ENCODE measurements at regions not wholly inside any gene's neighbourhood (a gene's known extent, or its start where the extent isn't known, plus 50 kb on each side); places are given as distances from the start of the nearest gene placed in this dataset.

DNA sequence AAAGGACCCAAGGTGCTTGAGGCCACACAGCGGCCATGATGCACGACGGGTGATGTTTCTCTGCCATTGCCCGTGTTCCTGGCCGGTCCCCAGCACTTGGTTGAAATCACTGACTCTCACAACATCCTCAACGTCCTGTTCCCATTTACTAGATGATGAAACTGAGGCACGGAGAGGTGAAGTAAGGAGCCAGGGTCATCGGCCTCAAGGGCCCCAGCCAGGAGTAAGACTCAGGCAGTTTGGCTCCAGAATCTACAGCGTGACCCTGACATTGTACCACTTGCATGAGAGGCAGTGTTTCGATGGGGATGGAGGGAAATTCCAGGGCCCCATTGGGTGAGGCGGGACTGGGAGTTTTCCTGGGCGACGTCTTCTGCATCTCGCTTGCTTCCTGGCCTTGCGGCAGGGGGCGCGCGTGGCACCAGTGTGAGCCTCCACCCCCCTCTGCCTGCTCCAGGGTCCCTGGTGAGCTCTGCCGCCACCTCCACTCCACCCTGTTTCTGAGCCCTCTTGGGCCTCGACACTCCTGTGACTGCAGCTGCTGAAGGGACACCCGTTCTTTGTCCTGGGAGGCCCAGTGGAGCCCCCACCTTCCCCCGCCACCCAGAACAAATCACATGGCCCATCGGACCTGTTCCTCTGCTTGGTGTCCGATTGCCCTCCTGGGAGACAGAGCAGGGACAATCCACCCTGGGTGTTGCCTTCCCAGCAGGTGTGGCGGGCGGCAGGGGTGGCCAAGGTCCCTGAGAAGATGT lies 133.0 kb upstream of the GSE1 start:
- H3K4me1 ChIP-seq (ENCODE audit: control insufficient read depth, insufficient read depth, low read length): no peaks in the 10 kb centered on the region
- no peaks in the 10 kb centered on the region for H3K9me3 ChIP-seq (ENCODE audit: control insufficient read depth, insufficient read depth, low read length)
- no peak overlapping the region for H3K4me3 ChIP-seq (ENCODE audit: low read depth, low read length)

DNA sequence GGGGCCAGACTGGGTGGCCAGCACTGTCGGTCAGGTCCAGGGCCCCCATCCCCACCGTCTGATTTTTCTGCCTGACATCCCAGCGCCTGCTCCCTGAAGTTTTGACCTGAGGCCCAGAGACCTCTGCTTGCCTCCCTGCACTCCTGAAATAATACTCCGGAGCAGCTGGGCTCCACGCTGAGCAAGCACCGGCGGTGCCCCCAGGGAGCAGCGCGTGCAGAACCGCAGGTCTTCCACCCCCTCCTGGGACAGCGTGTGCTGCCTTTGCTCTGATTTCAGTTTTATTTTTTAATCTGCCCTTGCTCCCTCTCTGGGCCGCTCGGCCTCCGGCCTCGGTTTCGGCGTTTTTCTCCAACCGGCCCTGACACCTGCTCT lies 132.4 kb upstream of the GSE1 start:
- no peaks in the 10 kb centered on the region for H3K36me3 ChIP-seq (ENCODE audit: control insufficient read depth, insufficient read depth, low read length)
- no peak overlapping the region for H3K9ac ChIP-seq (ENCODE audit: low read depth, low read length)
- no peaks in the 10 kb centered on the region for H3K4me1 ChIP-seq (ENCODE audit: control insufficient read depth, insufficient read depth, low read length)
- H3K9me3 ChIP-seq (ENCODE audit: control insufficient read depth, insufficient read depth, low read length): no peaks in the 10 kb centered on the region
- no peaks in the 10 kb centered on the region for H3K27me3 ChIP-seq (ENCODE audit: control insufficient read depth, insufficient read depth, low read length)
- H3K4me3 ChIP-seq (ENCODE audit: low read depth, low read length): no peak overlapping the region

More for the DNA sequence above, 133.0 kb upstream of the GSE1 start:
- no peaks in the 10 kb centered on the region for H3K27me3 ChIP-seq (ENCODE audit: control insufficient read depth, insufficient read depth, low read length)
- H3K36me3 ChIP-seq (ENCODE audit: control insufficient read depth, insufficient read depth, low read length): no peaks in the 10 kb centered on the region
- no peak overlapping the region for H3K9ac ChIP-seq (ENCODE audit: low read depth, low read length)

DNA sequence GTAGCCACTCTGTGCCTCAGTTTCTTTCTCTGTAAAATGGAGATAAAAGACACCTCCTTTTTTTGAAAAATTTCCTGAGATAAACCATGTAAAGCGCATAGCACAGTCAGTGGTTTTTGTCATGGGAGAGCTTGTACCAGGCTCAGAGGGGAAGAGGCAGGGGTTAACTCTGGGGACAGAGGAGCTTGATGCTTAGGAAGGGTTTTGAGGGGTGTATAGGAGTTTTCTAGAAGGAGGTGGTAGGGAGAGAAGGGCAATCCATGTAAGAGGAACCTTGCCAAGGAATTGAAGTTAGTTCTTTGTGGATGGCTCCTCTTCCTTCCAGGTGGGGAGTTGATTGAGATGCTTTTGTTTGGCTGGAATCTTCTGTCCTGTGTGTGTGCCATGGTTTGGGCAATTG lies 131.9 kb upstream of the GSE1 start:
- H3K36me3 ChIP-seq (ENCODE audit: control insufficient read depth, insufficient read depth, low read length): no peaks in the 10 kb centered on the region
- no peaks in the 10 kb centered on the region for H3K27me3 ChIP-seq (ENCODE audit: control insufficient read depth, insufficient read depth, low read length)
- no peak overlapping the region for H3K9ac ChIP-seq (ENCODE audit: low read depth, low read length)
- no peaks in the 10 kb centered on the region for H3K9me3 ChIP-seq (ENCODE audit: control insufficient read depth, insufficient read depth, low read length)
- H3K4me3 ChIP-seq (ENCODE audit: low read depth, low read length): no peak overlapping the region
- no peaks in the 10 kb centered on the region for H3K4me1 ChIP-seq (ENCODE audit: control insufficient read depth, insufficient read depth, low read length)

DNA sequence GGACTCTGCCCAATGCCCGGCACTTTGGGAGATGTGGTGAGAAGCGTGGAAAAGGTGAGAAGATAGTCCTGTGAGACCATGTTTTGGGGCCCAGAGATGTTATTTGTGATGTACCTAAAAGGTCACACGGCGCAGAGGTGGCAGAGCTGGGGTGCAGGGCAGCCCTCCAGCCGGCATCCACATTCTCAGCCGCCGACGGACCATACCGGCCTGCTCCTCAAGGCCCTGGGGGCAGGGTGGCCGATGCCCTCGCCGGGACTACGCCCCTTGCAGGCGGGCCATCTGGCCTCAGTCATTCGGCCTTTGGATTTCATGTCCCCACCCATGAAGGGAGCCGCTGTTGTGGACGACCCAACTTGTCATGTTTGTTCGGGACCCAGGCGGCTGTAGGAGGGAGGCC lies 131.4 kb upstream of the GSE1 start:
- Histone ChIP-seq H3K4me3 (ENCODE audit: low read depth, low read length) (no peak overlapping the region), H3K36me3 (ENCODE audit: control insufficient read depth, insufficient read depth, low read length) (no peaks in the 10 kb centered on the region), H3K9ac (ENCODE audit: low read depth, low read length) (no peak overlapping the region), H3K27me3 (ENCODE audit: control insufficient read depth, insufficient read depth, low read length) (no peaks in the 10 kb centered on the region), H3K4me1 (ENCODE audit: control insufficient read depth, insufficient read depth, low read length) (no peaks in the 10 kb centered on the region), H3K9me3 (ENCODE audit: control insufficient read depth, insufficient read depth, low read length) (no peaks in the 10 kb centered on the region)

DNA sequence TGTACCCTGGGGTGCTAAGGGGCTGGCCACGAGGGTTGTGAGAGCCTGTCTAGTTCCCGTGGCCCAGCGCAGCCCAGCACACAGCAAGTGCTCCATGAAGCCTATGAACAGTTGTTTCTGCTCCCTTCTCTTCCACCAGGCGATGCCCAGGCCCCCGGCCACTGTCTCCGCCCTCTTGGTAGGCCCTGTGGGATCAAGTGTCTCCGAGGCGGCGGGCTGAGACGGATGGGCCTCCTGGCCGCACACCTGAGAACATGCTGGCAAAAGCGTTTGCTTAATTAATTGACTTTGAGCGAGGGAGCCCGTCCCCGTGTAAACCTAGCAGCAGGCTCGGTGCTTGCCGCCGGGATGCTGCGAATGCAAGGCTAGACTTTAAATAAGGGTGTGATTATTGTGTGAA lies 129.7 kb upstream of the GSE1 start:
- Histone ChIP-seq H3K9me3 (ENCODE audit: control insufficient read depth, insufficient read depth, low read length) (no peaks in the 10 kb centered on the region), H3K4me3 (ENCODE audit: low read depth, low read length) (no peak overlapping the region), H3K4me1 (ENCODE audit: control insufficient read depth, insufficient read depth, low read length) (no peaks in the 10 kb centered on the region), H3K9ac (ENCODE audit: low read depth, low read length) (no peak overlapping the region), H3K27me3 (ENCODE audit: control insufficient read depth, insufficient read depth, low read length) (no peaks in the 10 kb centered on the region), H3K36me3 (ENCODE audit: control insufficient read depth, insufficient read depth, low read length) (no peaks in the 10 kb centered on the region)

DNA sequence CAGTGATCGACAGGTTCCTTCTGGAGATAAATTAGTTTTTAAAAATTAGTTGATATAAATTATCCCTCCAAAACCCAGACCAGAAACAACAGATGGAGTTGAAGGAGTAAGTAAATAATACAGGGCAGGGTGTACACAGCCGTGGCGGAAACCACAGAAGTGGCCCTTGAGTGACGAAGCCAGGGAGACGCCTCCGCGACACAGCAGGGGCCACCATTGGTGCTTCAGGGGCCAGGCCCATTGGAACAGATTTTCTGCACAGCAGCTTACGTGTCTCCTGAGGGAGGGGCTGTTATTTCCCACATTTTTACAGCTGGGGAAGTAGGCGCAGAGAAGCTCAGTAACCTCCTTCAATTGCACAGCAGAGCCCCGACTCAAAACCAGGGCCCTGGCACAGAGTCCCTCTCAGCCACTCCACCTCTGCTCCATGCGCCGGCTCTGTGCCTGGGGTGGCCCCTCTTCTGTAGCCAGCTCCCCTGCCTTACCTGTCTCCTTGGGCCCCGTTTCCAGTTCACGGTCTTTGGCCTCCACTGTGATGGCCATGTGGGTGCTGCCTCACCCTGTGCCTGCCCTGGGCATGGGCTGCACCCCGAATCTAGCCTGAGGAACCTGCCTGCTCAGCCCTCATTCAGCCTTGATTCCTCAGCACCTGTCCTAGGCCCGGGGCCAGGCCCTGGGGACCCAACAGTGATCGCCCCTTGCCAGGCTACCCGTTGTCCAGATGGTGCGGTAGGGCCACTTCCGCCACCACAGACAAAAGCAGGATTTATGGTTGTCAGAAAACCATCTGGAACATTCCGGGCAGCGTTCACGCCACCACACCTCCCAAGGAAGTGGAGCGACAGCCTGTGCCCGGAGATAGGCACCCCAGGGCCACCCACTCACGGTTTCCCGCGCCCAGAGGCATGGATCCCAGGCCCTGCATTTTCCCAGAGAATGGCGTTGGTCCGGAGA lies 128.5 kb upstream of the GSE1 start:
- Histone ChIP-seq H3K9me3 (ENCODE audit: control insufficient read depth, insufficient read depth, low read length) (no peaks in the 10 kb centered on the region), H3K27me3 (ENCODE audit: control insufficient read depth, insufficient read depth, low read length) (no peaks in the 10 kb centered on the region), H3K4me1 (ENCODE audit: control insufficient read depth, insufficient read depth, low read length) (no peaks in the 10 kb centered on the region), H3K36me3 (ENCODE audit: control insufficient read depth, insufficient read depth, low read length) (no peaks in the 10 kb centered on the region), H3K9ac (ENCODE audit: low read depth, low read length) (no peak overlapping the region), H3K4me3 (ENCODE audit: low read depth, low read length) (no peak overlapping the region)

DNA sequence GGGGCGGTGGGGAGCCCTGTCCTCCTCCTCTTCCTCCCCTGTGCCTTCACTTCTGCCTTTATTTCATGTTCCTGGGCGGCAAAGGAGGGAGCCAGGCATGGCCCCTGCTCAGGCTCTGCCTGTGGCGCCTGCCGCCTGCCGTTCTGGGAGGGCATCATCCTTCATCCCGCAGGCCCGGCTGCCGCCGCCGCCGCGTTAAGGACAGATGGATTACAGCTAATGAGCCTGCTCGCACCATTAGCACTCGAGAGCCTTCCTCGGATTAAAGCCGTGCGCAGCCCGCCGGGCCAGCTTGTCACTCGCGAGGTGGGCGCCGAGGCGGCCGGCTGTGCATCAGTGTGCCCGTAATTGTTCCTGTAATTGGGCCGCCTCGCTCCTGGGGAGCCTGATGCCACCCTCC lies 127.7 kb upstream of the GSE1 start:
- Histone ChIP-seq H3K4me1 (ENCODE audit: control insufficient read depth, insufficient read depth, low read length) (no peaks in the 10 kb centered on the region), H3K4me3 (ENCODE audit: low read depth, low read length) (no peak overlapping the region), H3K9me3 (ENCODE audit: control insufficient read depth, insufficient read depth, low read length) (no peaks in the 10 kb centered on the region), H3K27me3 (ENCODE audit: control insufficient read depth, insufficient read depth, low read length) (no peaks in the 10 kb centered on the region), H3K36me3 (ENCODE audit: control insufficient read depth, insufficient read depth, low read length) (no peaks in the 10 kb centered on the region), H3K9ac (ENCODE audit: low read depth, low read length) (no peak overlapping the region)

DNA sequence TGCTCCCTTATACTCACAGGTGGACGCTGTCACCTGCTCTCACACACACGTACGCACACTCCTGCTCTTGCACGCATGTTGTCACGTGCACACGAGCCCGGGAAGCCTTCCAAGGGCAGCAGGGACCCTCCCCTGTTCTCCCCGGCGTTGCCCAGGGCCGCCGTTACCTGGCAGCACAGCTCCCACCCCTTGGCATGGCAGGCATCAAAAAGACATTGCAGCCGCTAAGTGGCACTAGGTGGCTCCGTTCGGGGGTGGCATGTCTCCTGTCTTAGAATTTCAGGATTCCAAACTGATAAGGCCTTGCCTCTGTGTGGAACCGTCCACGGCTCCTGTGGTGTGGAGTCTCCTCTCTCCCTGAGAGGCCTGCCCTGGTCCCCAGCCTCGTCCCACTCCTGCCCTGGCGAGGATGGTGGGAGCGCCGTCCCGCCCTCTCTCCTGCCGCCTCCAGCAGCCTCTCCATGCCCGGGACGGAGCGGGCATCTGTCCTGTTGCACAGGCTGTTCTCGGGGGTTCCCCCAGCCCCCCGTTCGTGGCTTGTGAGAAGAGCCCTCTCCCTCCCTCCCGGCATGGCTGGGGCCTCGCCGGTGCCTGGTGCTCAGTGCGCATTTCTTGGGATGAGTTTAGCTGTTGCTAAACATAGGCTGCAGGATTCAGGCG lies 126.7 kb upstream of the GSE1 start:
- Histone ChIP-seq H3K36me3 (ENCODE audit: control insufficient read depth, insufficient read depth, low read length) (no peaks in the 10 kb centered on the region), H3K27me3 (ENCODE audit: control insufficient read depth, insufficient read depth, low read length) (no peaks in the 10 kb centered on the region), H3K9ac (ENCODE audit: low read depth, low read length) (no peak overlapping the region), H3K4me3 (ENCODE audit: low read depth, low read length) (no peak overlapping the region), H3K4me1 (ENCODE audit: control insufficient read depth, insufficient read depth, low read length) (no peaks in the 10 kb centered on the region), H3K9me3 (ENCODE audit: control insufficient read depth, insufficient read depth, low read length) (no peaks in the 10 kb centered on the region)

DNA sequence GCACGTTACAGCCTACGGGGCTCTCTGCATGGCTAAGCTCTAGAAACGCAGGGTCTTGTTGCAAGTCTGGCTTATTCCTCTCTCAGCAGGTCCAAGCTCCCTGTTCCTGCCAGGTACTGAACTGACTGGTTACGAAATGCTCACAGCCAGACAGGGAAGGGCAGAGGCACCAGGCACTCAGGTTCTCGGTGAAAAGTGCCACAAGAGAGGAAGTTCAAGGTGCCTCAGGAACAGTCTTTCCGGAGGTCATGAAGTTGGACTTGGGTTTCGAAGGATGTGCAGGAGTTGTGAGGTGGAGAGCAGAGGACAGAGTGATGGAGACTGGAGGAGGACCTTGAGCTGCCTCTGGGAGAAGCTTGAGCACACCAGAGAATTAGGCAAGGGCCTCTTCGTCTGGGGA lies 124.7 kb upstream of the GSE1 start:
- no peak overlapping the region for H3K4me3 ChIP-seq (ENCODE audit: low read depth, low read length)
- no peaks in the 10 kb centered on the region for H3K27me3 ChIP-seq (ENCODE audit: control insufficient read depth, insufficient read depth, low read length)
- no peaks in the 10 kb centered on the region for H3K9me3 ChIP-seq (ENCODE audit: control insufficient read depth, insufficient read depth, low read length)
- peaks cover 2% of the 10 kb centered on the region for H3K4me1 ChIP-seq (ENCODE audit: control insufficient read depth, insufficient read depth, low read length)
- H3K9ac ChIP-seq (ENCODE audit: low read depth, low read length): no peak overlapping the region
- H3K36me3 ChIP-seq (ENCODE audit: control insufficient read depth, insufficient read depth, low read length): no peaks in the 10 kb centered on the region

DNA sequence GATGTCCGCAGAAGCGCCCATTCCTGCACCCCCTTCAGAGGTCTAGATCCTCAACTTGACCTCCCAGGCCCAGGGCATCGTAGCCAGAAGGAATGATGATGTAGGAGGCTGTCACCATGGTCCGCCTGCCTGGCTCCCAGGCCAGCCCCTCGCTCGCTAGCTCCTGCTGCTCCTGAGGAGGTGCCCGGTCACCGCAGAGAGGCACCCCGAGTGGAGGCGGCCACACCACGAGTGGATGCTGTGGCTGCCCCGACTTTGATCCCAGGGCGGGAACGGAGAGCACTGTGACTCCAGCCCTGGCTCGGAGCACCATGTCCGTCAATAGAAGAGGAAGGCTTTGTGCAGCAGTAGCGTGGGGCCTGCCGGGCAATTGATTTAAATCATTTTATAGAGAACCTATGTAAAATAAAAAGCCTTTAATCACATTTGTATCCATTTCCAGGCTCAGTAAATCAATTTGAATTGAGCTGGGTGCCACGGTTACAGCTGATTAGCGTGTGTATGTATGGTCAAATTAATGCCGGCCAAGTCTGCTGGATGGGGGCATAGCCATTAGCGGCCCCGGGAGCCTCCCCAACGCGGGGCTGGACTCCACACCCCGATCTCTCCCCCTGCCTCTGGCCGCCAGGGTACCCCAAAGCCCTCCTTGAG lies 122.6 kb upstream of the GSE1 start:
- Histone ChIP-seq H3K4me1 (ENCODE audit: control insufficient read depth, insufficient read depth, low read length) (peaks cover 2% of the 10 kb centered on the region), H3K9ac (ENCODE audit: low read depth, low read length) (no peak overlapping the region), H3K9me3 (ENCODE audit: control insufficient read depth, insufficient read depth, low read length) (no peaks in the 10 kb centered on the region), H3K4me3 (ENCODE audit: low read depth, low read length) (no peak overlapping the region), H3K36me3 (ENCODE audit: control insufficient read depth, insufficient read depth, low read length) (no peaks in the 10 kb centered on the region), H3K27me3 (ENCODE audit: control insufficient read depth, insufficient read depth, low read length) (no peaks in the 10 kb centered on the region)

DNA sequence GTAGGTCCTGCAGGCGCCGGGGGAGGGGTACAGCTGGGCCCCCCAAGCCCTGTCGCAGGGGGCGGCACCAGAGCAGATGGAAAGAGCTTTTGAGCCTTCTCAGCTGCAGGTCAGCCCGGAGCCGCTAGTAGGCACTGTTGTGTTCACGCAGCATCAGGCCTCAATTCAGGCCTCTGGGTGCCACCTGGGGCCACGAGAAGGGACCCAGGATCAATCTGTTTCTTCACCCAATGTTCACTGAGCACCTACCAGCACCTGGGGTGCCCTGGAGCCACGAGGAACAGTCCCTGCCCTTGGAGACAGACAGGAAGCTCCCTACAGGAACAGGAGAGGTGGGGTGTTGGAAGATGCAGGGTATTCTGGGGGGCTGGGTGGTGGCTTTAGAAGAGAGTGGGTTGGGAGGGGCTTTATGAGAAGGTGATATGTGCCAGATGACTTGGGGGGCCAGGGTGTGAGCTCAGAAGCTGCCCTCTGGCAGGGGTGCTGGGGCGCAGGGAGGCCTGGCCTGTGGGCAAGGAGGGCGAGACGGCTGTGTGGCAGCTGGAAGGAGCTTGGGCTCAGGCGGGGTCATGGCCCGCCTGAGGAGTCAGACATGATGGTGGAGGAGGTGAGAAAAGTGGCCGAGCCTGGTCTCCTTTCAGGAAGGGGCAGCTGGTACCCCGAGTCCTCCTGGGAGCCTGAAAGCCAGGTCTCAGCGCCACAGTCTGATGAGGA lies 121.9 kb upstream of the GSE1 start:
- H3K9me3 ChIP-seq (ENCODE audit: control insufficient read depth, insufficient read depth, low read length): no peaks in the 10 kb centered on the region
- no peak overlapping the region for H3K9ac ChIP-seq (ENCODE audit: low read depth, low read length)
- no peak overlapping the region for H3K4me3 ChIP-seq (ENCODE audit: low read depth, low read length)
- peaks cover 2% of the 10 kb centered on the region for H3K4me1 ChIP-seq (ENCODE audit: control insufficient read depth, insufficient read depth, low read length)
- no peaks in the 10 kb centered on the region for H3K36me3 ChIP-seq (ENCODE audit: control insufficient read depth, insufficient read depth, low read length)
- no peaks in the 10 kb centered on the region for H3K27me3 ChIP-seq (ENCODE audit: control insufficient read depth, insufficient read depth, low read length)

Data from iPS-15b (cell line).